H1 (cell line): ENCODE measurements at regions not wholly inside any gene's neighbourhood (a gene's known extent, or its start where the extent isn't known, plus 50 kb on each side); places are given as distances from the start of the nearest gene placed in this dataset.

Experiments used
- CTCF ChIA-PET: fragments of 300-600 bp; sonication (Branson Sonifier 250); formaldehyde crosslinking; loops from one replicate; lab custom pipeline; 2021; ENCODE audit not compliant: partially characterized antibody; lab: Charles Lee
- POLR2A ChIA-PET: fragments of 300-600 bp; sonication (Branson Sonifier 250); formaldehyde crosslinking; loops from one replicate; lab custom pipeline; 2021; ENCODE audit warnings: inconsistent platforms; ENCODE audit not compliant: partially characterized antibody; lab: Charles Lee
- DNase-seq, 2 experiments: peaks; one replicate each; pipeline versions ENCODE4 v3.0.0 to v3.0.0-alpha.2; 2010 to 2022; ENCODE audit warnings: low spot score in 2 of 2, low read depth in 1 of 2, mixed read lengths in 1 of 2
- FAIRE-seq: peaks from 2 replicates; lab custom pipeline; 2011; peaks lifted over from hg19 to GRCh38; lab: Jason Lieb, UNC
- H2AFZ ChIP-seq: 2 replicates; pipeline ENCODE4 v1.8.1; 2012; ENCODE audit warnings: low read length, inconsistent platforms
- H2AK5ac ChIP-seq: 2 replicates; pipeline ENCODE4 v1.6.1; 2013; ENCODE audit warnings: low read depth, low read length
- H2BK120ac ChIP-seq: replicated peaks from 2 replicates; pipeline ENCODE3; 2013; ENCODE audit warnings: low read depth, low read length, inconsistent platforms
- H2BK12ac ChIP-seq: 2 replicates; pipeline ENCODE4 v1.6.1; 2013; ENCODE audit warnings: low read depth, low read length
- H2BK15ac ChIP-seq: 2 replicates; pipeline ENCODE4 v1.6.1; 2013; ENCODE audit warnings: low read length
- H2BK20ac ChIP-seq: 2 replicates; pipeline ENCODE4 v1.6.1; 2013; ENCODE audit warnings: low read length
- H2BK5ac ChIP-seq: 2 replicates; pipeline ENCODE4 v1.6.1; 2013; ENCODE audit warnings: low read depth, low read length
- H3K14ac ChIP-seq: 2 replicates; pipeline ENCODE4 v1.6.1; 2013; ENCODE audit warnings: inconsistent platforms; ENCODE audit not compliant: insufficient read length
- H3K18ac ChIP-seq: 2 replicates; pipeline ENCODE4 v1.6.1; 2013; ENCODE audit warnings: low read length; ENCODE audit errors: extremely low read depth
- H3K23ac ChIP-seq: 2 replicates; pipeline ENCODE4 v1.6.1; 2013; ENCODE audit warnings: inconsistent platforms; ENCODE audit not compliant: insufficient read length
- H3K23me2 ChIP-seq: 2 replicates; pipeline ENCODE4 v1.6.1; 2013; ENCODE audit warnings: low read depth, low read length
- H3K27ac ChIP-seq: 2 replicates; pipeline ENCODE4 v1.6.1; 2011; ENCODE audit warnings: low read depth, low read length, inconsistent platforms
- H3K27me3 ChIP-seq, 4 experiments: replicated peaks in 1 of 4; 1 replicate in 1 of 4; 2 replicates in 3 of 4; pipeline versions ENCODE4 v1.6.1 to v1.8.1; 2011 to 2013; ENCODE audit warnings: low read length in 3 of 4, mild to moderate bottlenecking in 3 of 4, inconsistent platforms in 2 of 4, mixed read lengths in 2 of 4, moderate library complexity in 1 of 4; ENCODE audit not compliant: control insufficient read depth in 3 of 4, insufficient read depth in 3 of 4; ENCODE audit errors: extremely low read depth in 1 of 4
- H3K36me3 ChIP-seq, 4 experiments: 2 replicates each; pipeline versions ENCODE4 v1.6.1 to v1.8.1; 2011 to 2013; ENCODE audit warnings: mild to moderate bottlenecking in 4 of 4, low read length in 3 of 4, moderate library complexity in 2 of 4, control low read depth in 1 of 4, inconsistent platforms in 1 of 4; ENCODE audit not compliant: insufficient read depth in 4 of 4, control insufficient read depth in 2 of 4
- H3K4ac ChIP-seq: replicated peaks from 2 replicates; pipeline ENCODE3; 2013; ENCODE audit warnings: low read length, low read depth, mixed read lengths, inconsistent platforms; ENCODE audit not compliant: insufficient read length
- H3K4me1 ChIP-seq, 4 experiments: replicated peaks in 1 of 4; 1 replicate in 1 of 4; 2 replicates in 3 of 4; pipeline versions ENCODE4 v1.6.1 to v1.8.1; 2011 to 2013; ENCODE audit warnings: low read length in 3 of 4, inconsistent platforms in 2 of 4, mixed read lengths in 1 of 4; ENCODE audit not compliant: insufficient read depth in 4 of 4, control insufficient read depth in 3 of 4
- H3K4me2 ChIP-seq, 2 experiments: 2 replicates each; pipeline versions ENCODE4 v1.6.1 to v1.8.1; 2011 to 2013; ENCODE audit warnings: low read depth in 2 of 2, low read length in 2 of 2, control low read depth in 1 of 2, inconsistent platforms in 1 of 2, mild to moderate bottlenecking in 1 of 2; ENCODE audit not compliant: insufficient read depth in 1 of 2
- H3K4me3 ChIP-seq, 4 experiments: fragments of 200-600, 300-600 bp in 1 of 4; sonication (generic), shearing (Covaris generic), sonication (Bioruptor Twin) in 1 of 4; 2 replicates each; pipeline versions ENCODE4 v1.5.1 to v1.8.1; 2011 to 2016; ENCODE audit warnings: low read length in 4 of 4, low read depth in 3 of 4, control low read depth in 2 of 4, inconsistent platforms in 2 of 4, mild to moderate bottlenecking in 2 of 4, mixed read lengths in 1 of 4, moderate library complexity in 1 of 4; ENCODE audit not compliant: insufficient read depth in 2 of 4; ENCODE audit errors: extremely low read depth in 1 of 4
- H3K56ac ChIP-seq: replicated peaks from 2 replicates; pipeline ENCODE3; 2013; ENCODE audit warnings: low read depth, mild to moderate bottlenecking, mixed read lengths, low read length, inconsistent platforms; ENCODE audit not compliant: insufficient read length
- H3K79me1 ChIP-seq: 2 replicates; pipeline ENCODE4 v1.6.1; 2013; ENCODE audit warnings: low read depth, low read length, control low read depth
- H3K79me2 ChIP-seq, 2 experiments: 2 replicates each; pipeline versions ENCODE4 v1.6.1 to v1.8.1; 2012 to 2013; ENCODE audit warnings: low read length in 2 of 2, mild to moderate bottlenecking in 2 of 2, inconsistent platforms in 1 of 2; ENCODE audit not compliant: insufficient read depth in 2 of 2, control insufficient read depth in 1 of 2
- H3K9ac ChIP-seq, 4 experiments: replicated peaks in 1 of 4; 1 replicate in 1 of 4; 2 replicates in 3 of 4; pipeline versions ENCODE4 v1.6.1 to v1.8.1; 2011 to 2013; ENCODE audit warnings: low read depth in 3 of 4, low read length in 3 of 4, control low read depth in 2 of 4, mild to moderate bottlenecking in 2 of 4, moderate library complexity in 2 of 4, inconsistent platforms in 1 of 4; ENCODE audit errors: extremely low read depth in 1 of 4
- H3K9me3 ChIP-seq, 2 experiments: 2 replicates each; pipeline versions ENCODE4 v1.6.1 to v1.8.1; 2012 to 2013; ENCODE audit warnings: mild to moderate bottlenecking in 2 of 2, moderate library complexity in 2 of 2, control low read depth in 1 of 2, inconsistent platforms in 1 of 2, low read depth in 1 of 2, low read length in 1 of 2, mixed read lengths in 1 of 2; ENCODE audit not compliant: insufficient read depth in 2 of 2
- H4K20me1 ChIP-seq, 2 experiments: replicated peaks in 1 of 2; 2 replicates each; pipeline versions ENCODE3 to v1.8.1; 2011 to 2013; ENCODE audit warnings: inconsistent platforms in 2 of 2, low read length in 2 of 2, mild to moderate bottlenecking in 1 of 2; ENCODE audit not compliant: insufficient read depth in 2 of 2, control insufficient read depth in 1 of 2
- H4K5ac ChIP-seq: 2 replicates; pipeline ENCODE4 v1.6.1; 2013; ENCODE audit warnings: low read length, low read depth, mixed read lengths, inconsistent platforms; ENCODE audit not compliant: insufficient read length
- H4K8ac ChIP-seq: 2 replicates; pipeline ENCODE4 v1.8.0; 2013; ENCODE audit warnings: mild to moderate bottlenecking, moderate library complexity, low read length, inconsistent platforms; ENCODE audit not compliant: insufficient read depth; ENCODE audit errors: extremely low read depth
- H4K91ac ChIP-seq: replicated peaks from 2 replicates; pipeline ENCODE3; 2013; ENCODE audit warnings: low read length, mixed read lengths, inconsistent platforms; ENCODE audit not compliant: insufficient read length
- BACH1 ChIP-seq: IDR thresholded peaks from 2 replicates; pipeline ENCODE4 v1.6.1; 2012; ENCODE audit warnings: low read length, improper control_type of control experiment
- EP300 ChIP-seq, 2 experiments: IDR thresholded peaks; 1 replicate in 1 of 2; 2 replicates in 1 of 2; pipeline ENCODE4 v1.6.1; 2011 to 2012; ENCODE audit warnings: low read depth in 2 of 2, low read length in 2 of 2, mild to moderate bottlenecking in 2 of 2, borderline replicate concordance in 1 of 2, inconsistent platforms in 1 of 2, moderate library complexity in 1 of 2
- JUN ChIP-seq: IDR thresholded peaks from 2 replicates; pipeline ENCODE4 v1.6.1; 2011; ENCODE audit warnings: low read depth, mild to moderate bottlenecking, improper control_type of control experiment, low read length
- SIX5 ChIP-seq: IDR thresholded peaks from 2 replicates; pipeline ENCODE4 v1.6.1; 2011; ENCODE audit warnings: mild to moderate bottlenecking, low read depth, low read length
- SP2 ChIP-seq: IDR thresholded peaks from 2 replicates; pipeline ENCODE4 v1.6.1; 2012; ENCODE audit warnings: mild to moderate bottlenecking, low read length, inconsistent platforms
- SUZ12 ChIP-seq: fragments of 200-600 bp; sonication (generic); IDR thresholded peaks from 2 replicates; pipeline ENCODE4 v1.6.1; 2012; ENCODE audit warnings: mild to moderate bottlenecking, inconsistent platforms, low read length, moderate library complexity, mixed read lengths
- WGBS, 2 experiments: shearing (Covaris generic) in 1 of 2; methylation state at CpG; one replicate each; pipeline versions ENCODE4 v1.1.6 to v1.1.7; 2013 to 2015; ENCODE audit warnings: low lambda C conversion rate in 2 of 2, mixed read lengths in 2 of 2, inconsistent platforms in 1 of 2, low coverage in 1 of 2, missing lambda C conversion rate in 1 of 2; ENCODE audit not compliant: insufficient replicate concordance in 2 of 2, insufficient coverage in 1 of 2, insufficient read length in 1 of 2; ENCODE audit errors: extremely low coverage in 1 of 2, missing lambda C conversion rate in 1 of 2; 5-methylcytosine and 5-hydroxymethylcytosine counted together

DNA sequence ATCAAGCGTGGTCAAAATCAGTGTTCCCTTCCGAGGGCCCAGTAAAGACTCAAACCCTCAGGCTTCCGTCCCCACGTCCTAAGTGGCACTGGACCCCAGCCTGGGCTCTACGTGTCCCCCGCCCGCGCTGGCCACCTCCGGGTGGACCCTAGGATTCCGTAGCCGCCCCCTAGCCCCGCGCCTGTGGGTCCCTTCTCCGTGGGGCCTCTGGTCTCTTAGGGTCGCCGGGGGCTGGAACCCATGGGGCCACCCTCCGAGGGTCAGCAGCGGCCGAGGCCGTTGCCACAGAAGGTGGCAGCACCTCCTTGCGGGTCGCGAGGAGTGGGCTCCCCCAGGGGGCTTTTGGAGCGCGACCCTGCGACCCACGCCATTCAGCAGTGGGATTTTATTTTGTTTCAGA is 170.5 kb upstream of the EEPD1 start:
- no peak overlapping the region for H2BK12ac ChIP-seq
- TF ChIP-seq SIX5 (no peak), SUZ12 (no peak), SP2 (no peak), BACH1 (no peak), EP300 (IDR thresholded peaks at IDR 0.05; ENCODE audit: borderline replicate concordance in 1 of 2, low read depth in 2 of 2, low read length in 2 of 2) (no peak), JUN (no peak)
- TF ChIP-seq, all 59 proteins: peak for 0
- H2BK5ac ChIP-seq = no peak overlapping the region
- H3K79me1 ChIP-seq = no peaks in the 10 kb centered on the region
- no peaks in the 10 kb centered on the region for H3K23me2 ChIP-seq
- no peak overlapping the region for H4K5ac ChIP-seq
- 96% methylated on average over 17 of the region's 27 CpGs; no CpG with 5 or more reads in 1 of the 2 experiments for WGBS, 2 experiments
- H2BK120ac ChIP-seq = no peak overlapping the region
- no peak overlapping the region for H4K8ac ChIP-seq
- ChIA-PET CTCF (interaction anchor here (0.9 to 2.0 kb wide), 2 partner anchors 302 to 337 kb away, joined by 4 to 7 read pairs; no protein-coding TSS in a partner anchor), POLR2A (no interaction called here)
- no peaks in the 10 kb centered on the region for H3K79me2 ChIP-seq
- H2BK15ac ChIP-seq = no peak overlapping the region
- no peak overlapping the region for H3K4me2 ChIP-seq
- H3K9me3 ChIP-seq = no peaks in the 10 kb centered on the region
- no peak overlapping the region for H3K18ac ChIP-seq
- no peaks in the 10 kb centered on the region for H4K20me1 ChIP-seq
- FAIRE-seq (no peak), DNase-seq (no peak)
- H3K23ac ChIP-seq = no peak overlapping the region
- H3K4ac ChIP-seq = no peak overlapping the region
- no peaks in the 10 kb centered on the region for H3K36me3 ChIP-seq
- H3K4me1 ChIP-seq = no peaks in the 10 kb centered on the region; a peak in 1 of 7 replicates
- no peak overlapping the region for H3K27ac ChIP-seq
- no peak overlapping the region for H4K91ac ChIP-seq
- H3K56ac ChIP-seq = no peak overlapping the region
- H2AFZ ChIP-seq = no peak overlapping the region
- H2BK20ac ChIP-seq = no peak overlapping the region
- H3K9ac ChIP-seq = no peak overlapping the region
- no peak overlapping the region for H3K14ac ChIP-seq
- no peak overlapping the region for H3K4me3 ChIP-seq
- H2AK5ac ChIP-seq = no peak overlapping the region
- no peaks in the 10 kb centered on the region for H3K27me3 ChIP-seq
